GM12801 (cell line): ENCODE measurements at regions not wholly inside any gene's neighbourhood (a gene's known extent, or its start where the extent isn't known, plus 50 kb on each side); places are given as distances from the start of the nearest gene placed in this dataset.

Experiments
- CTCF ChIP-seq: IDR thresholded peaks from one replicate; pipeline ENCODE4 v1.5.1; 2011; ENCODE audit warnings: control low read depth; ENCODE audit not compliant: insufficient read length; ENCODE audit errors: extremely low read depth

GRCh38 chr1:198833706-198834503, 195.1 kb downstream of the PTPRC start:
- no peak for TF ChIP-seq CTCF

GRCh38 chr1:198837278-198838021, 198.6 kb downstream of the PTPRC start:
- no peak for TF ChIP-seq CTCF

GRCh38 chr1:198838022-198838342, 199.1 kb downstream of the PTPRC start:
- TF ChIP-seq CTCF = no peak

- TF ChIP-seq CTCF = no peak
These were observed 202.6 kb downstream of the PTPRC start for GRCh38 chr1:198841477-198841876.

- TF ChIP-seq CTCF = no peak
These were observed 203.8 kb downstream of the PTPRC start for GRCh38 chr1:198842686-198843085.

- TF ChIP-seq CTCF = no peak
These were observed 206.4 kb downstream of the PTPRC start for GRCh38 chr1:198845271-198845670.

GRCh38 chr1:198845851-198846250, 207.0 kb downstream of the PTPRC start:
- no peak for TF ChIP-seq CTCF
